T-helper 2 cell (primary cell): ENCODE measurements at regions not wholly inside any gene's neighbourhood (a gene's known extent, or its start where the extent isn't known, plus 50 kb on each side); places are given as distances from the start of the nearest gene placed in this dataset.
"Not testable (repeated sequence)": the region's sequence is repeated elsewhere in the genome, so short reads cannot be mapped to it uniquely, and the experiment has no call there.

Experiments used
- DNase-seq, 5 experiments: peaks; one replicate each; pipeline versions ENCODE4 v3.0.0 to v3.0.0-alpha.2; 2012 to 2022

DNA sequence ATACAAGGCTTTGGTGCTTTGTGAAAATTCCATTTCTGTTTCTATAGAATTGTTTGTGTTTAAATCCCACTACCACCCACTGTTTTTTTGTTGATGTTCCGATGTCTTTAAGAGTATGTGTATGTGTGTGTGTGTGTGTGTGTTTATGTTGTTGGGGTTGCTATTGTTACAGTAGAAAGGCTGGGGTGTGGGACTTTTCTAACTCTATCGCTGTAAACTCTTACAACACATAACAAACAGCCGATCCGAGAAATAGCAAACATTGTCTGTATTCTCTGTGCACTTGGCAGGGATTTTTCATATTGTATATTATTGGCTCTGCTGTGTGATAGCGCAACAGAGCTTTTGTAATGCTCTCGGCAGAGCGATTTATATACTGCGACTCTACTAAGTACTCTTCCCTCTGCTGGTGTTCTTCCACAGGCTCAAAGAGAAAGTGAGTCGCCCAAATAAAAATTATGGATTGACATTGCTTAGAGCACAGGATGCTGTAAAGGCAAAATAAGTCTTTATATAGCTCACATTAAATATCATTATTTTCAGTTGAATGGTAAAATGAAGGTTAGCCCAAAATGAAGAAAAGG, 492.2 kb upstream of the ARRDC3 start:
- DNase-seq, result no peak

DNA sequence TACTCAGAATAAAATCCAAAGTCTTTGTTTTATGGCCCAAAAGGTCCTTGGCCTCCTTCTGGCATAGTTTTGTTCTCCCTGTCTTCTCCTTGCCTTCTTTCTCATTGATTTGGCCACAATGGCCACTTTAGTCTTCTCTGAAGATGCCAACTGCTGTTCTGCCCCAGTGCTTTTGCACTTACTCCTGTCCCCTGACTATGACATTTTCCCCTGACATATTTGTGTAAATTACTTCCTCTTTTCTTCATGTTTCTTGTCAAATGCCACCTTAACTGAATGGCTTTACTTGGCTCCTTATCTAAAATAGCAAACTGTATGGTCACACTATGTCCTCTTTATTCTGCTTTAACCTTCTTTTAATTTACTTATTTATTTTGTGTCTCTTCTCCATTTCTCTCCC, 484.7 kb upstream of the ARRDC3 start:
- no peak for DNase-seq

DNA sequence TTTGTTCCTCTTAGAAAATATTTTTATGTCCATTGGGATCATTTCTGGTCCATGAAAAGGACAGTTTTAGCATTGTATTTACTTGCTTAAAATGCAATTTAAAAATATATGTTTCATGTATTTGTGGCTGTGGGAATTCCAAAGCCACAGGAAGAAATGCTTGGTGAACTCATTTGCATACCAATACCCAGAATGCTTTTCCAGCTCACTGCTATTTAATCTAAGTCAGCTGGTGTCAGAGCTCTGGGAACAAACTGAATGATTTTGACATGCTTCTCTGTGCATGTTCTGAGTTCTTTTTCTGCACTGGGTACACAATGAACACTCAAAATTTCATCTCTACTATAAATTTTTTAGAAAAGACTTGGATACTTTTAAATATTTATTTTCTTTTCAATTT, 482.8 kb upstream of the ARRDC3 start:
- no peak for DNase-seq

DNA sequence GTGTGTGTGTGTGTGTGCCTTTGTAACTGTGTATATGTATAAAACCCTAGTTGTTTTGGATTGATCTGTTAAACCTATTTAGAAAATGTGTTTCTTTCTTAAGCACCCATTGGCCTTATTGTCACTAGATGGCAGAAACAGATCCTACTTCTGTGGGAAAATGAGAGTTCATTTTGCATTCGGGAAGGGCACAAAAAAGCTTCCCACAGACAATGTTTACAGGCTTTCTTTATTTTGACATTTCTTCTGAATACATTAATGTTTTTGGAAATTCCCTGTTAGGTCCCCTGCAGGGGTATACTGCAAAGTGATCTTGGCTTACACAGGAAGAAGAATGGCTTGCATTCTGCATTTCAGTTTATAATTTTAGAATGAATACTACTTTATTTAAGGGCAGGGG, 481.8 kb upstream of the ARRDC3 start:
- no peak for DNase-seq

DNA sequence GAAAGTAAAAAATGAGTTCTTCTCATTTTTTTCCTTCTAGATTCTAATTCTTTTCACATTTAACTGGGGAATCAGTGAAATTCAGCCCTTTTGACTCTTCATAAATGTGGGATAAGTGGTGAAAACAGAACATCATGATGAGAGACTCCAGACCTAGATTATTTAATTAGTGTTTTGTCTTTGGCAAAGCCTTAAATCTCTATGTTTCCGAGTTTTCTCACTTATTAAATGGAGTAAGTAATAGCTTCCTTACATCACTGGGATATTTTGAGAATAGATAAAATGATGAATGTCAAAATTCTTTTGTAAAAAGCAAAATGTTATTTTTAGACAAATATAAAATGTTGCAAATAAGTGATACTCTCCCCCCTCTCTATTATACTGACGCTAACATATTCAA, 468.6 kb upstream of the ARRDC3 start:
- DNase-seq, result no peak

DNA sequence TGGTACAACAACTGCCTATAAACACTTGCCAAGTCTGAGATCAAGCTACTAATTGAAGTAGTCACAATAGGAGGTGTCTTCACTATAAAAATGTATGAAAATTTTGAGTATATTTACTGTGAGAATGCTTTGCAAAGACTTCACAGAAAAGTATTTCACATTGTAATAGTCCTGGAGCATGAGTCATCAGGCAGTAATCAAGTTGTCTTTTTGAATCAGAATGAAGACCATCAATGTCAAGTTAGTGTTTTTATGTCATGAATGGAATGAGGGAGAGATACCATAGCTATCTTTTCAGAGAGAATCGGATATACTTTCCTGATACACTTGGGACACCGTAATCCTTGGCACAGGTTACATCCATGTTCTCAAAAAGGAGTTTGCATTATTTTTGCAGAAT, 466.9 kb upstream of the ARRDC3 start:
- no peak for DNase-seq

DNA sequence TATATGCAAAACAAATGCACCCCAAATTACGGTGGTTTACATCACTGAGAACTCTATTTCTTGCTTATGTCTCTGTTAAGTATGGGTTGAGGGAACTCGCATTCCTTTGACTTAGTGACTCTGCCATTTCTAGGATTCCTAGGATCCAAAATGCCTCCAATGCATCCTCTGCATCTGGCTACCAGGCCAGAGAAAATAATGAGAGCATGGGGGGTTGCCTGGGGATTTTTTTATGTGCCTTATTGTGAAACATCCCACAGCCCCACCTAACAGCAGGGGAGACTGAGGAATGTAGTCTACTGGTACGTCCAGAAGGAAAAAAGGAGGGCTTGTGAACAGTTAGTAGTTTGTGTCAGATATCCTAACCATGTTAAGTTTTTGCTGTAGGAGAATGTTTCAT, 466.0 kb upstream of the ARRDC3 start:
- no peak for DNase-seq

DNA sequence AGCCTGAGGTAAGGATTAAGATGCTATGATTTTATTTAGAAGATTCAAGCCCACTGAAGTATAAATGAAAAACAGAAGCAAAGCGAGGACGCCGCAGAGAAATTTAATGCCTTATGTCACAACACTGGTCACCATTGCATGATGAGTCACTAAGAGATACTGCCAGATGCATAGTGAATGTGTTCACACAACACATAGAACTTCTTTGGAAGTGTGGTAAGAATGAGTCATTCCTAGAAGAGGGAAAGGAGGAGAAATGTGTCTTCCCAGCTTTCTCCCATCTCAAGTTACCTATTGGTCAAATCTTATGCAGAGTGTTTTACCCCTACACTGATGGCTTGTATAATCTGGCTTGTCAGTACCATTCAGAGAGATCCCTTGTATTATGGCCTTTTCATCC, 465.3 kb upstream of the ARRDC3 start:
- no peak for DNase-seq

DNA sequence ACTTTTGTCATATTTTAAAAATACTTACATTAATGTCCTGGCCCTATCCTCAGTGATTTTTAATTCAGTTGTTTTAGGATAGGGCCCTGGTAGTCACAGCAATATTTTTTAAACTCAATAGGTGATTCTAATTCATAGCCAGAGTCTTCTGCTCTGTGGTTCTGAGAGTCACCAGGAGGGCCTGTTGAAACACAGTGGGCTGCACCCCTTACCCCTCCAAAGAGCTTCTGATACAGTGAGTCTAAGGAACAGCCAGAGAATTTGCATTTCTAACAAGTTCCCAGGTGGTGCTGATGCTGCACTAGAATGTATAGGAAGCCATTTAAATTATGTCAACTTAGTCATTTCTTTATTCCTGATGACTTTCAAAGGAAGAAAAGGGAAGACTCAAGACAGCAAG, 458.3 kb upstream of the ARRDC3 start:
- DNase-seq, result no peak

DNA sequence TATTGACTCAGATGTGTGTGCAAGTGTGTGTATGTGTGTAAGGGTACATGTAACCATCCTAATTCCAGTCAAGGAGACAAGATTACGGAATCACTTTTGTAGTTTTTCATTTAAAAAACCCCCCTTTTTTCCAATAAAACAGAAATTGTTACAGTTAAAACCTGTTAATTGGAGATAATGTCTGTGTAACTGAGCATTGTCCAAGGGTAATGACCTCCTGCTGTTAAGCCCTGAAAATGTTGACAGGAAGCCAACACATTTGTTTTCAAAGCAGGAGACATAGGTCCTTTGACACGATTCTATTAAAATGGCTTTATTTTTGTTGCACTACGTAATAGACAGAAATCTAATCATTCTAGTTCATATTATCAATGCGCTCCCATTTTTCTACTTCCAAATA, 457.3 kb upstream of the ARRDC3 start:
- no peak for DNase-seq

DNA sequence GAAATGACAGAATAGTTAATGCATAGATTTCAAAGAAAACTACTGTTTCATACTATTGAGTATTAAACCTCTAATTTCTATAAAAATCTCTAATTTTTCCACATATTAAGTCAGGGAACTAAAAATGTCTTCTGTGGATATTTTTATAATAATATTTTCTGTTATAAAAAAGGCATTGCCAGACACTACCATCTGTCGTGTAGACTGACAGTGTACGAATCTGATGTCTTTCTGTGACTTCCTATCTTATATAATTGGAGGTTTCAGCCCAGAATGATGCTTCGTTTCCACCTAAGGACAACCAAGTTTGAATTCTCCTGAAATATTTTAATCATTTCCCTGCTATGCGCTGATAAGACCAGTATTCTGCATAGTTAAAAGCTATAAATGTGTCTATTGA, 456.6 kb upstream of the ARRDC3 start:
- no peak for DNase-seq

DNA sequence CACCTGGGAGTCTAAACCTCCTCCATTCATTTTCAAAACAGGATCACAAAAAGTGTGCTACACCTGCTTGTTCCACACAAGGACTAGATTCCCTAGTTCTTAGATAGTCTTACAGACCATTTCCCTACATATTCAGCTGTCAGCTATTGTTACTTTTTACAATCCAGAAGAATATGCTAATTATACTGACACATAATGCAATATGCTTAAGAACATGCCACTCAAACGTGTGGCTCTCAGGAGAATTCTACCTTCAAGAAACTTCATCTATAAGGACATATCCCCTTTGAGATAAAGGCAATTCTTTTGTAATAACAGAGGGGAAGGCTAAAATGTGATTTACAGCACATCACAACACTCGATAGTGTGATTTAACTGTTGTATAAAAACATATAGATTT, 456.1 kb upstream of the ARRDC3 start:
- no peak for DNase-seq

DNA sequence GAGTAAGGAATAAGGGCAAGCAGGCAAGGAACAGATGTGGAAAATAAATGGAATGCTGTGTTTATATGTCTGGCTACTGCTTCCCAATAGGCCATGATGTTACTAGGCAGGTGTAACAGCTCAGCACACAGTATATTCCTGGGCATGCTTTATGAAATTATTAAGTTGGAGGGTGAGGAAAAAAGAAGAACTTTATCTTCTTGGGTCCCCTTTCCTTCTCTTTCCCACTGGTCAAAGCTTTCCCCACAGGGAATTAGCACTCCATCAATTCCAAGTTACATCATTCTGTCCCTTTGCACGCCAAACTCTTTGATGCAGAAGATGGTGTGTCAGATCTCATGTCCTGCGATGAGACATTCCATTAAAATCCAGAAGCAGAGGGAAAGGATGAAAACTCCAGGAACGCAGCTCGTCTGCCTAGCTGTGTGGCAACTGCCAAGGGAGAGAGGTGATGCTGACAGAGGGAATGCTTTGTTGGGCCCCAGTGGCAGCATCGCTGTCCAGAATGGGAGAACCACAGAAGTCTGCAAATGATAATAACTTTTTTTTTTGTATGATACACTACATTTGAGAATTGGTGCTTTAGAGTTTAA, 447.3 kb upstream of the ARRDC3 start:
- DNase-seq, result no peak

DNA sequence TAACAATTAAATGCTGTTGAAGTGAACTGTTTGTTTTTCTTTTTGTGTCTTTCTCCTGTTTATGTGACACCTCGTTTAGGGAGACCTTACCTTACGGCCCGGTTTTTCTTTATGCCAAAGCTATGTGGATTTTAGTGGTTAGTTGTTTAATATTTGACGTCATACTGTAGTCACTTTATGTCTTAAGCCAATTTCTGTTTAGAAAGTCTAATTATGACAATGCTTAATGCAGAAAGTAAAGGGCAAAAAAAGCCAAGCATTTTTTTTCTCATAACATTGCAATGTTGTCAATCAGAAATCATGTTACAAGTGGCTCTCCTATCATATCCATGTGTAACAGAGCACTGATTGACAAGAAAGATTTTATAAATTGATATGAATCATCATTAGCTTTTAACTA, 442.5 kb upstream of the ARRDC3 start:
- DNase-seq, result no peak

DNA sequence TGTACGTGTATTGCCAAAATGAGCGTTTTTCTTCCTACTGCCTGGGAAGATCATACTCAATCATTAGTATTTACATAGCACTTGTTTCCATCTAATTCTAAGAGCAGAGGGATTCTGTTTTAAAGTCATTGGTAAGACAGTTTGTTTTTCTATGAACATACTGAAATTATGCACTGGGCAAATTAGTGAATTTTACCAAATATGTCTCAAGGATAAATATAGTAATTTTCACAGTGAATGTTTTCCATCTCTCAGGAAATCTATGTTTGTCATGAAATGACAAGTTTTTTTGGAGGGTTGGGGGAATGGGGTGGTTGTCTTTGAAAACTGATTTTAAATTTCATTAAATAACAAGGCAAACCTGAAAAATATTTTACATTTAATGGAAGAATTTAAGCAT, 441.3 kb upstream of the ARRDC3 start:
- DNase-seq, result no peak

DNA sequence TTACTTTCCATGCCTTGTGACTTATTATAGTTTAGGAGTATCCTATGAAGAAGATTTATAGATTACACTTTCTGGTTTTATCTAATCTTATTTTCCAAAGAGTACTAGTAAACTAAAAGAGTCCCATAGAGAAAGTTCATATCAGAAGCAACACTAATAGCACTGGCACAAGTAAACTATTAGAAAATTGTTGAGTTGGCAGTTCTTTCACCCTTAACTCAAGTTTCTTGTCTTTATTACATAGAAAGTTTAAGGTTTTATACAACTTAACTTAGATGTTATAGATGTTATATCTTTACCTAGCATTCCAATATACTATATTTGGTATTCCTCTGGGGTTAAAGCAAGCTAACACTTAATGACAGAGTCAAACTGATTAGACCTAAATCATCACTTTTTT, 437.8 kb upstream of the ARRDC3 start:
- no peak for DNase-seq

DNA sequence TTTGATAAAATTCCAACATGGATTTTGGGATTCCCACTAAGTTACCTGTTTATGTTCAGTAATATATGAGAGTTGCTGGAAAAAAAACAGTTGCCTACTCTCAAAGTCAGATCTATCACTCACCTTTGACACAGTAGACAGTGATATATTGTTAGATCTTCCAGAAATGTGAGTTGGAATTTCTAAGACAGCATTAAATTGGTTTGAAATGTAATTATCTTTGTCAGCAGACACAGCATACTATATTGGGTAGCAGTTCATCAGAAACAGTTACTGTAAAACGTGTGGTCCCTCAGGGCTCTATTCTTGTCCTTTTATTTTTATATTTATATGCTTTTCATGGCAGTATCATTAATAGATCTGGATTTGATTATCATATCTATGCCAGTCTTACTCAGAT, 433.6 kb upstream of the ARRDC3 start:
- DNase-seq, result no peak

DNA sequence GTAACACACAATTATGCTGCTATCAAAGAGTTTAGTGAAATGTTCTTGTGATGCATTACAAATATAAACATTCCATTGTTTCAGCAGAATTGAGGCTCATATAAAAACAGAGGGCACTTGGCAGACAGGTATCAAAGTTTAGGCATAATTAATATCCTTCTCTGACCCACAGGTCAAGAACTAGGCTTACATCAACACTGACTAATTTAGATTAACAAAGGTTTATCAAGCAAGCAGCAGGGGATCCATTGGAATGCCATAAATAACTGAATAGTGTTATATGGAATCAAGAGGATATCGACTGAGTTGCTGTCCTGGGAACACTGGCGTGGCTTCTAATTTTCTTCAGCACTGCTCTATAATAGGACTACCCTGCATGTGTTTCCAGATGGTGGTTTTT, 414.5 kb upstream of the ARRDC3 start:
- no peak for DNase-seq

DNA sequence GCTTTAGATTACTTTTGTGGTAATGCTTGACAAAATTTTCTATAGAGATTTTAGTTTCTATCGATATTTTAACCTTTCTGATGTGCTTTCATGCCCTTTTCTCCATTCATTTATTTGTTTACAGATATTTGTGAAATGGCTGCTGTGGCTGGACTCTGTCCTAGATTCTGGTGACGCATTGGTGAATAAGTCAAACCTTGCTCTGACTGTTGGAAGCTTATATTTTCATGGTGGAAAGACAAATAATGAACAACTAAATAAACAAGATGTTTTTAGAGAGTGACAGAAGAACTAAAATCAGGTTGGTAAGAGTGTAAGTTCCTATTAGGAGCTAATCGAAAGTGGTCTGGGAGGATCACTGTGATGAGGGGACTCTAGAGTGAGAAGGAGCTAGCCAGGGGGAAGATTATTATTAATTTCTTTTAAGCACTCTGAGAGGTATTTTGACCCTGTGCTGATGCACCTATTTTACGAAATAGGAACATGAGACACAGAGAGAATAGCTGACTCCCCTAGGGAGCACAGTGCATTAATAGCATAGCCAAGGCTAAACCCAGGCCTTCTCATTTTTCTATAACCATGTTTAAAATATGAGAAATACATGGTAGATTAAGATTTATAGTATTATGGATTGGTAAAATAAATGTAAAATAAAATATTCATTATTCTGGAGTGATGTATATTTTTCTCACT, 411.9 kb upstream of the ARRDC3 start:
- DNase-seq, result no peak

DNA sequence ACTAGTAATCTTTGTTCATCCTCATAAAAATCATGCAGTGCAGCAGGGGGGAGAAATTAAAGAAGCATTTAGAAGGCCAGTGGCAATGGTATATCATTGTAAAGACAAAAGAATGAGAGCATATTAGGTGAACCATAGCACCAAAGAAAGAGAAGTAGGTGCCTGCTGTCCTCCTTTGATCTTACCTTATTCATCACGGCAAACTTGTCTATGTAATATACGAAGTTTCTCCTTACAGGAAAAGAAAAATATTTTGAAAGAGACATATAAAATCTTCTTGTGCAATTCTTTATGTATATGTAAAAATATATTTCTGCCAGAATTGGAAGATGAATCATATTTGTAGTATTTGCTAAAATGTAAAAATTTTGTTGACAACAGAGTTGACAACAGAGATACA, 411.3 kb upstream of the ARRDC3 start:
- no peak for DNase-seq

DNA sequence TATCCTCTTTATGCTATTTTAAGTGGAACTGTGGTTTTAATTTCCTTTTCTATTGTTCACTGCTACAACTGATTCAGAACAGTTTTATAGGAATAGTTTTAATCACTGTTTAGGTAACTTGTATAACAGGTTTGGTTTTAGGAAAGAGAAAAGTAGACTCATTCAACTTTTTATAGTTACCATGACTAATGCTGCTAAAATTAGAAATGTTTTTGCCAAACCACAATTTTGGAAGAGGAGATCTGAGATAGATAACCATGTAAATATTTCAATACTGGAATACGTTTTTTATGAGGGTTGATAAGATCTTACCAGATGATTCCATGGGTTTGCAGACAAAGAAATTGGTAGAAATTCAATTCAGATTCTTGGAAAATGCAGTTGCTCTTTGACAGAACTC, 404.6 kb upstream of the ARRDC3 start:
- DNase-seq, result no peak

DNA sequence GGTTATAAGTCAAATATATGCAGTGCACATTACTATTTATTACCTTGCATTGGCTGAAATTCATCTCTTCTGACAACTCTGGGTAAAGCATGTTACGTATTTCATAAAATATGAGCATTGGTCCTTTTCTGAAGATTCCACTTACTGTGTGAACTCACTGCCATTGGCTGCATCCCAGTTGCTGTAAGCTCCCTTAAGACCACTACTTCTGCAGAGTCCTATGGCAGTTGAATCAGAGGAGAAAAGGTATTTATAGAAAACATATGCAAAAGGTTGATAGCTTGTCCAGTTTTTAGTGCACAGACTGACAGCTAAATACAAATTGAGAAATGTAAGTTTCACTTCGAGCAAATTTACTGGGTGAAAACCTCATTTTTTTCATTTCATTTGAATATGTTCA, 394.6 kb upstream of the ARRDC3 start:
- no peak for DNase-seq

DNA sequence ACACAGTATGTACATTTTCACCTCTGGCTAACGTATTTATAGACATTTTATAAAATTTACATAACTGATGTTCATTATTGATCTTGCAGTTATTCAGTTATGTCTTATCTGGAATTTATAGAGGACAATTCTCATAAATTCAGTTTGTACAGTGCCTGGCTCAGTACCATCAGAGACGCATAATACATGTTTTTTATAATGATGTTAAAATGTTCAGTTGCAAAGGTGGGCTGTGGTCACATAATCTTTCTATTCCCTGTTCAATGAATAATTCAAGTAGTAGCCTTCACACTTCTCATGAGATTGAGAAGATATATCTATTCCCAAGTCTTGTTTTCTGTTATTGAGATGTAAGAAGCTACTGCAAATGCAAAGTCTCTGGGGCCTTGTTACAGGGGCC, 393.1 kb upstream of the ARRDC3 start:
- DNase-seq, result no peak

DNA sequence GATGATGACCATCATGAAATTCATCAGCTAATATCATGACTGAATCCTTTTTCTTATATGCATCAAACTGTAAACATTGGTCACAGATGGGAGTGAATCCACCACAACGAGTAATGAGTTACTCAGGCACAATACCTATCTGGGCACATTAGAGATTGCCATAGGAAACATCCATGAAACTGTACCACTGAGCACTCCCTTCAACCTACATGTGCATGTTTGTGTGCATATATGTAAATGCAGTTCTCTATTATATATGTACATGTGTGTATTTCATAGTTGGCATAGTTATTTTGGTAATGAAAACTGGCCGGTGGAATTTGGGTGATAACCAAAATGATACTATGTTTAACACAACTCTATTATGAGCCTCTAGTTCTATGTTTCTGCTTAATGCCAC, 387.3 kb upstream of the ARRDC3 start:
- DNase-seq, result no peak

DNA sequence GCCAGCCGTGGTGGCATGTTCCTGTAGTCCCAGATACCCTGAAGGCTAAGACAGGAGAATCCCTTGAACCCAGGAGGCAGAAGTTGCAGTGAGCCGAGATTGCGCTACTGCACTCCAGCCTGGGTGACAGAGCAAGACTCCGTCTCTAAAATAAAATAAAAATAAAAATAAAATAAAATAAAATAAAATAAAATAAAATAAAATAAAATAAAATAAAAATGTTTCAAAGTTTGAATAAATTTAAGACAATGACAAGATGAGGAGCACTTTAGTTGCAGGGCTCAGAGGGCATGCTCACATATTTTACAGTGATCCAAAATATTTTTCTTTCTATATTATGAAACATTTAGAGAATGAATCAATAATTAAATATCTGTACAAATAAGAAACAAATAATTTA, 374.3 kb upstream of the ARRDC3 start:
- DNase-seq, result not testable (repeated sequence)
